Gastrocnemius medialis (tissue), 4 donors: ENCODE measurements at regions not wholly inside any gene's neighbourhood (a gene's known extent, or its start where the extent isn't known, plus 50 kb on each side); places are given as distances from the start of the nearest gene placed in this dataset.

Experiments used
- ATAC-seq, 2 donors: fragments of 150-250 bp; one replicate each; pipeline ENCODE4 v1.9.1; 2016
- DNase-seq, 2 donors: peaks; one replicate each; pipeline ENCODE4 v3.0.0-alpha.2; 2019
- H3K27ac ChIP-seq, 4 donors: fragments of 200-600 bp; sonication (generic); 1 replicate in 1 of 4; 2 replicates in 3 of 4; pipeline ENCODE4 v1.5.1; 2016 to 2018; ENCODE audit warnings: mild to moderate bottlenecking in 2 of 4, moderate library complexity in 1 of 4
- H3K27me3 ChIP-seq, 3 donors: fragments of 200-600 bp; sonication (generic) in 2 of 3; 1 replicate in 1 of 3; 2 replicates in 2 of 3; pipeline versions ENCODE4 v1.5.1 to v1.6.0; 2016 to 2019; ENCODE audit warnings: mild to moderate bottlenecking in 1 of 3, moderate library complexity in 1 of 3
- H3K36me3 ChIP-seq, 2 donors: fragments of 200-600 bp; sonication (generic) in 1 of 2; one replicate each; pipeline ENCODE4 v1.5.1; 2017 to 2018
- H3K4me1 ChIP-seq, 2 donors: fragments of 200-600 bp; sonication (generic) in 1 of 2; one replicate each; pipeline ENCODE4 v1.5.1; 2016 to 2017; ENCODE audit warnings: mild to moderate bottlenecking in 2 of 2
- H3K4me3 ChIP-seq, 4 donors: fragments of 200-600 bp; sonication (generic) in 3 of 4; 1 replicate in 1 of 4; 2 replicates in 3 of 4; pipeline ENCODE4 v1.5.1; 2016 to 2019; ENCODE audit warnings: mild to moderate bottlenecking in 2 of 4
- H3K9me3 ChIP-seq, 3 donors: fragments of 200-600 bp; sonication (generic) in 2 of 3; 1 replicate in 1 of 3; 2 replicates in 2 of 3; pipeline ENCODE4 v1.5.1; 2016 to 2019
- POLR2A ChIP-seq, 2 donors: fragments of 450-650 bp; IDR thresholded peaks; one replicate each; pipeline ENCODE4 v1.6.1; 2017; ENCODE audit warnings: antibody characterized with exemption in 2 of 2, mild to moderate bottlenecking in 2 of 2, moderate library complexity in 2 of 2
- in situ Hi-C, 4 donors: fragments of 200-750 bp; cut with MboI; loops; one replicate each; pipeline versions ENCODE4 v1.15.0 to v1.8.0; 2017; ENCODE audit warnings: low sequenced_read_pairs in 4 of 4
- intact Hi-C: fragments of 100-400 bp; cut with DNase I; formaldehyde crosslinking; loops from one replicate; pipeline ENCODE4 v1.15.1; 2023; ENCODE audit warnings: low total_unique reads
- TF ChIP-seq, protein P1 (sequence below), 5 experiments: fragments of 450-650 bp in 3 of 5; fragments of 200-600 bp in 2 of 5; sonication (generic) in 2 of 5; IDR thresholded peaks in 4 of 5; conservative IDR thresholded peaks in 1 of 5; 1 replicate in 4 of 5; 2 replicates in 1 of 5; pipeline ENCODE4 v1.5.1; 2016 to 2019; ENCODE audit warnings: antibody characterized with exemption in 5 of 5, mild to moderate bottlenecking in 3 of 5, moderate library complexity in 3 of 5

DNA sequence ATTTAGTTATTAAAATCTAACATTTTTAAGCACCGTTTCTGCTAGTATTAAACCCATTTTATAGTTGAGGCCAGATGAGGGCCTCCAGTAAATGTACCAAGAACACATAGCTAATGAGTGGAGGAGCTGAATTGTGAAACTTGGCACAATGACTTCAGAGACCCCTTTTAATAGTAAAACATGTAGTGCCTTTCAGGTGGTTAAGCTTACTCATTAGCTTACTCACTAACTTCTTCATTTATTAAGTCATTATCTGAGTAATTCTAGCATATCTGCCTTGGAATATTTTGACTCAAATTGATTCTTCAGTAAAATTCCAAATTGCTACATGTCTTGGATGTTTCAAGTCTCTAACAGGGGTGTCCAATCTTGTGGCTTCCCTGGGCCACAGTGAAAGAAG, 735.2 kb downstream of the LIG4 start:
- H3K27ac ChIP-seq: no peak overlapping the region
- TF ChIP-seq POLR2A (IDR thresholded peaks at IDR 0.05): no peak
- TF ChIP-seq, protein P1, sequence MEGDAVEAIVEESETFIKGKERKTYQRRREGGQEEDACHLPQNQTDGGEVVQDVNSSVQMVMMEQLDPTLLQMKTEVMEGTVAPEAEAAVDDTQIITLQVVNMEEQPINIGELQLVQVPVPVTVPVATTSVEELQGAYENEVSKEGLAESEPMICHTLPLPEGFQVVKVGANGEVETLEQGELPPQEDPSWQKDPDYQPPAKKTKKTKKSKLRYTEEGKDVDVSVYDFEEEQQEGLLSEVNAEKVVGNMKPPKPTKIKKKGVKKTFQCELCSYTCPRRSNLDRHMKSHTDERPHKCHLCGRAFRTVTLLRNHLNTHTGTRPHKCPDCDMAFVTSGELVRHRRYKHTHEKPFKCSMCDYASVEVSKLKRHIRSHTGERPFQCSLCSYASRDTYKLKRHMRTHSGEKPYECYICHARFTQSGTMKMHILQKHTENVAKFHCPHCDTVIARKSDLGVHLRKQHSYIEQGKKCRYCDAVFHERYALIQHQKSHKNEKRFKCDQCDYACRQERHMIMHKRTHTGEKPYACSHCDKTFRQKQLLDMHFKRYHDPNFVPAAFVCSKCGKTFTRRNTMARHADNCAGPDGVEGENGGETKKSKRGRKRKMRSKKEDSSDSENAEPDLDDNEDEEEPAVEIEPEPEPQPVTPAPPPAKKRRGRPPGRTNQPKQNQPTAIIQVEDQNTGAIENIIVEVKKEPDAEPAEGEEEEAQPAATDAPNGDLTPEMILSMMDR (IDR thresholded peaks at IDR 0.05 in 4 of 5, conservative IDR thresholded peaks at IDR 0.05 in 1 of 5): no peak
- H3K4me1 ChIP-seq: no peaks in the 10 kb centered on the region
- H3K36me3 ChIP-seq: no peaks in the 10 kb centered on the region
- H3K27me3 ChIP-seq: no peaks in the 10 kb centered on the region
- no peak for ATAC-seq
- no peaks in the 10 kb centered on the region for H3K9me3 ChIP-seq
- intact Hi-C loops: no loop called here
- H3K4me3 ChIP-seq: no peak overlapping the region
- in situ Hi-C loops: no loop called here
- DNase-seq: no peak

DNA sequence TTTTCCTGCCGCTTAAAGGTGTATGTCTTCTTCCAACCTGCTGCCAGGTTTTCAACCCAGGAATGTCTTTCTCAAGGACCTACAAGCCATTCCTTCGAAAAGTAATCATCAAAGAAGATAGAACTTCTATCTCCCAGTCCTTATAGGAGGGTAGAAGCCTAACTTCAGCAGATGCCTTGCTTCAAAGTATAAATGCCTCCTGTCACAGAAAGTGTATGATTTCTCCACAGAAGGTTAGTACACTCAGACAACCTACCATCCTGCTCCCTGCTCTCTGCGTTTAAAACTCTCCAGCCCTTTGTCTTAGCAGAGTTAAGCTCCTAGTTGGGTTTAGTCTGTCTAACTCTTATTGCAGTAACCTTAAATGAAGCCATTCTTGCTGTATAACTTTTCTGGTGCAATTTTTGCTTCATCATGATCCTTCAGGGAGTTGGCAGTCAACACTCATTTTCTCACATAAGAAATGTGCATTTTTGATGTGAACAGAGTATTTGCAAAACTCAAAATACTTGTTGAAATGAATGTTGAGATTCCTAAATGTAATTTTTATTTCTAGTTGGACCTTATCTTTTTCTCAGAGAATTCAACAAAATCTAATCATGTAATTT, 737.5 kb downstream of the LIG4 start:
- DNase-seq (no peak), ATAC-seq (no peak)
- Histone ChIP-seq H3K4me1 (no peaks in the 10 kb centered on the region), H3K27ac (no peak overlapping the region), H3K9me3 (no peaks in the 10 kb centered on the region), H3K27me3 (no peaks in the 10 kb centered on the region), H3K4me3 (no peak overlapping the region), H3K36me3 (no peaks in the 10 kb centered on the region)
- in situ Hi-C loops (no loop called here), intact Hi-C loops (no loop called here)
- TF ChIP-seq, protein P1 (IDR thresholded peaks at IDR 0.05 in 4 of 5, conservative IDR thresholded peaks at IDR 0.05 in 1 of 5): no peak
- TF ChIP-seq POLR2A (IDR thresholded peaks at IDR 0.05): no peak

DNA sequence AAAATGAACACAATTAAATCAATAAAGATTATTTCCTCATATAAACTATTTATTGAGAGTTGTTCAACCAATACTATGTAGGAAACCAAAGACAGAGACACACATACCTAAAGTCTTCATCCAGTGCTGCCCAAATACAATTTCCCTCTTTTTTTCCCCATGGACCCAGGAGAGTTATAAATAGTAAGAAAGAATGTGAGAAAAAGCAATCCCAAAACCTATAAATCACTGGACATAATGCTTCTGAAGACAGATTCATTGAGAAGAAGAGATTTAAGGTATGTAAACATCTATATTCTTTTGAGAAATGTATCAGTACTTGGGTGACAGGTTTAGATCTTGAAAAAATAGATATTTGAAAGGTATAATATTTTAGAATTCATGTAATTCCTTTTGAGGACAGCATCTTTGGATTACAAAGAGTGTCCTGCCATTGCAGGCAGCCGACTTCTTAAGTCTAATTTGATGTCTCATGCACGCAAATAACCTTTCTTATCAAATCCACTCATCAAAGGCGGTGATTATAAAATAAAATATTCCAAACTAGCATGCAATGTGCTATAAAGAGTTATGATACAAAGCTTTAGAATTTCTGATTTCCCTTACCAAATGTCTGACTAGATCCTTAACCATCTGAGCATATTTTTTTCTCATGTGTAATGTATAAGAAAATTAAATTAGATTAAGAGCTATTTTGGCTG, 739.4 kb downstream of the LIG4 start:
- TF ChIP-seq, protein P1 (IDR thresholded peaks at IDR 0.05 in 4 of 5, conservative IDR thresholded peaks at IDR 0.05 in 1 of 5): no peak
- TF ChIP-seq POLR2A (IDR thresholded peaks at IDR 0.05): no peak
- H3K27me3 ChIP-seq: no peaks in the 10 kb centered on the region
- no peak overlapping the region for H3K4me3 ChIP-seq
- H3K36me3 ChIP-seq: no peaks in the 10 kb centered on the region
- DNase-seq (no peak), ATAC-seq (no peak)
- intact Hi-C loops (no loop called here), in situ Hi-C loops (no loop called here)
- no peaks in the 10 kb centered on the region for H3K9me3 ChIP-seq
- H3K27ac ChIP-seq: no peak overlapping the region
- H3K4me1 ChIP-seq: no peaks in the 10 kb centered on the region

DNA sequence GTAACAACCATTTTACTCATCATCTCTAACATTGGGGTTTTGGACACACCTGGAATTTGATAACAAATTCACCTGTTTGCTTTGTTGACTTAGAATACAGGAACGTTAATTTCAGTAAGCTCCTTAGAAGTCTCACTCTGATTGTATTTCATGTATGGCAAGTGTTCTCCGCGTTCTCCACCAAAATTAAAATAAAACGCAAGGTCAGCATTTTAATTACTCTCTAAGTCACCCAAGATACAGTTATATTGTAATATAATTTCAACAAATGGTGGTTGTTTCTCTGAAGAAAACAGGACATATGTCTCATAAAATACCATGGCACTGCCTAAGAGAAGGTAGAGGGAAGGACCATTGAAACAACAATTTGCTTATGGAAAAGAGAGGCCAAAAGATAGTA, 742.1 kb downstream of the LIG4 start:
- Histone ChIP-seq H3K4me1 (no peaks in the 10 kb centered on the region), H3K4me3 (no peak overlapping the region), H3K9me3 (no peaks in the 10 kb centered on the region), H3K36me3 (no peaks in the 10 kb centered on the region), H3K27ac (no peak overlapping the region), H3K27me3 (no peaks in the 10 kb centered on the region)
- in situ Hi-C loops: no loop called here
- DNase-seq (no peak), ATAC-seq (no peak)
- TF ChIP-seq, protein P1 (IDR thresholded peaks at IDR 0.05 in 4 of 5, conservative IDR thresholded peaks at IDR 0.05 in 1 of 5): no peak
- no peak for TF ChIP-seq POLR2A (IDR thresholded peaks at IDR 0.05)
- intact Hi-C loops: no loop called here
